Ectodermal cell (in vitro differentiated cells): ENCODE measurements at regions not wholly inside any gene's neighbourhood (a gene's known extent, or its start where the extent isn't known, plus 50 kb on each side); places are given as distances from the start of the nearest gene placed in this dataset.

ENCODE experiments used
- H3K27ac ChIP-seq: 2 replicates; pipeline ENCODE4 v1.7.0; 2013; ENCODE audit warnings: mild to moderate bottlenecking, low read depth, low read length; ENCODE audit not compliant: insufficient read depth, poor library complexity, severe bottlenecking
- H3K27me3 ChIP-seq: 2 replicates; pipeline ENCODE4 v1.7.0; 2013; ENCODE audit warnings: mild to moderate bottlenecking, low read length; ENCODE audit not compliant: insufficient read depth, control insufficient read depth, poor library complexity, severe bottlenecking
- H3K36me3 ChIP-seq: one replicate; pipeline ENCODE4 v1.7.0; 2013; ENCODE audit warnings: low read length; ENCODE audit not compliant: control insufficient read depth, insufficient read depth
- H3K4me1 ChIP-seq: one replicate; pipeline ENCODE4 v1.7.0; 2013; ENCODE audit warnings: low read length; ENCODE audit not compliant: control insufficient read depth, insufficient read depth
- H3K4me3 ChIP-seq: 2 replicates; pipeline ENCODE4 v1.7.0; 2013; ENCODE audit warnings: low read depth, low read length, control low read depth; ENCODE audit not compliant: insufficient read depth
- H3K9me3 ChIP-seq: 2 replicates; pipeline ENCODE4 v1.7.0; 2013; ENCODE audit warnings: mild to moderate bottlenecking, low read length, moderate library complexity; ENCODE audit not compliant: control insufficient read depth
- WGBS, 2 experiments: methylation state at CpG; one replicate each; pipeline ENCODE4 v1.1.7; 2013; ENCODE audit warnings: missing lambda C conversion rate in 2 of 2; 5-methylcytosine and 5-hydroxymethylcytosine counted together

DNA sequence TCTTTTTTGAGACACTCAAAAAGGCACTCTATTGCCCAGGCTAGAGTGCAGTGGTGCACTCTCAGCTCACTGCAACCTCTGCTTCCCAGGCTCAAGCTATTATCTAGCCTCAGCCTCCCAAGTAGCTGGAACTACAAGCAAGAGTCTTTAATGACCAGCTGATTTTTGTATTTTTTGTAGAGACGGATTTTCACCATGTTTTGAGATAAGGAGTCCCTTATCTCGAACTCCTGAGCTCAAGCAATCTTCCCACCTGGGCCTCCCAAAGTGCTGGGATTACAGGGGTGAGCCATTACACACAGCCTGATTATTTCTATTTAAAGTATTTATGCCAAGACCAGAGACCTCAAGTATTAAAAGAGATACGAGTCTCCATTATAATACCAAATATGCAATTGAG, 566.1 kb upstream of the CA10 start:
- no peaks in the 10 kb centered on the region for H3K27me3 ChIP-seq
- 74 to 93% methylated on average over 3 of the region's 3 CpGs for WGBS, 2 experiments
- H3K27ac ChIP-seq, result no peak overlapping the region
- H3K9me3 ChIP-seq, result peaks cover 2% of the 10 kb centered on the region
- no peaks in the 10 kb centered on the region for H3K4me1 ChIP-seq
- H3K36me3 ChIP-seq, result no peaks in the 10 kb centered on the region
- H3K4me3 ChIP-seq, result no peak overlapping the region

DNA sequence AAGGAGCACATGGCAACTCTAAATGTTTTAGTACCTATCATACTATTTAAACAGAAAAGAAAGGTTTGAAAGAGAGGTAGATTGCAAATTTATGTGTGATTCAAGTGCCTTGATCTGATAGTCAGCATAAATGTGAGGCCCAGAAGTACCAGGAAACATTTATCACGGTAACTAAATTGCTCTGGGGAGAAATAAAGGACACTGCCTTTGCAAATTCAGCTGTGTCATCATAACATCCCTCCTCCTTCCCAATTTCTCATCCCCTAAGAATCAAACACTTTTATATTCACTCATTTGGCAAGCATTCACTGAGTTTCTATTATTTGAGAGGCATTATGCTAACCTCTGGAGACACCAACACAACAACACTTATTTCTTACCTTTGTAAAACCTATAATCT, 563.4 kb upstream of the CA10 start:
- Histone ChIP-seq H3K9me3 (no peaks in the 10 kb centered on the region), H3K27ac (no peak overlapping the region), H3K27me3 (no peaks in the 10 kb centered on the region), H3K36me3 (no peaks in the 10 kb centered on the region), H3K4me3 (no peak overlapping the region), H3K4me1 (no peaks in the 10 kb centered on the region)
- 81% methylated on average over 1 of the region's 1 CpG for WGBS, 2 experiments

DNA sequence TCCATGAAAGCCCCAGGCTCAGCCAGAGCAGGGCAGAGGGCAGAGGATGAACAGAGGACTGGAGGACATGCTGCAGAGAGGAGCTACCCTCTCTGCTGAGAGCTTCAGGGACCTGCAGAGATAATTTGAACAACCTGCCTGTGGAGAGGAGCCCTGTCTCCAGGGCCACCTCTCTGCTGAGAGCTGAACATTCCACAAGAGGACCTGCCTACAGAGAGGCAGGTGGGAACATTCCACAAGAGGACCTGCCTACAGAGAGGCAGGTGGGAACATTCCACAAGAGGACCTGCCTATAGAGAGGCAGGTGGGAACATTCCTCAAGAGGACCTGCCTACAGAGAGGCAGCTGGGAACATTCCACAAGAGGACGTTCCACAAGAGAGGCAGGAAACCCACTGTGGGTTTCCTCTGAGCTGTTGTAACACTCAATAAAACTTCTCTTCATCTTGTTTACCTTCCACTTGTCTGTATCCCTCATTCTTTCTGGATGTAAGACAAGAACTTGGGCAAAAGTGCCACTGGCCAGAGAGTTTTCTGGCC, 551.9 kb upstream of the CA10 start:
- Histone ChIP-seq H3K27me3 (no peaks in the 10 kb centered on the region), H3K27ac (no peak overlapping the region), H3K4me3 (no peak overlapping the region), H3K9me3 (peaks cover 2% of the 10 kb centered on the region), H3K36me3 (no peaks in the 10 kb centered on the region), H3K4me1 (no peaks in the 10 kb centered on the region)
- 68 to 71% methylated on average over 1 of the region's 1 CpG for WGBS, 2 experiments

DNA sequence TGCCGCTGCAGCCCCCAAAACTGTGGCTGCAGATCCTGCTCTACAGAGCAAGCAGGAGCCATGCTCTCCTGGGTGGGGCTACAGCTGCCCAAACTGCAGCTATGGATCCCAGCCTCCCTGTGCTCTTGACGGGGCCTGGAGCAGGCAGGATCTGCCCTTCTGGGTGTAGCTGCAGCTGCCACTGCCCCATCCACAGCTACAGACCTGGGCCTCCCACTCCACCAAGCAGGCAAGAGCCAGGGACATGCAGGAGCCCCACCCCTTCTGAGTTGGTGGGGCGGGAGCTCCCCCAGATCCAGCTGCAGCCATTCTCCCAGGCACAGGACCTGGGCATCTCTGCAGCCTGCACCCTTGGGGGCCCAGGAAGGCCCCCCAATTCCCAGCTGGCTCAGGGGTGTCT, 551.2 kb upstream of the CA10 start:
- Histone ChIP-seq H3K27ac (no peak overlapping the region), H3K4me3 (no peak overlapping the region), H3K4me1 (no peaks in the 10 kb centered on the region), H3K9me3 (peaks cover 2% of the 10 kb centered on the region), H3K36me3 (no peaks in the 10 kb centered on the region), H3K27me3 (no peaks in the 10 kb centered on the region)
- WGBS, 2 experiments, result 79 to 82% methylated on average over 3 of the region's 3 CpGs

GRCh38 chr17:52696362-52696761, 537.8 kb upstream of the CA10 start:
- H3K27me3 ChIP-seq, result no peaks in the 10 kb centered on the region
- no peaks in the 10 kb centered on the region for H3K4me1 ChIP-seq
- 90 to 91% methylated on average over 3 of the region's 3 CpGs for WGBS, 2 experiments
- H3K4me3 ChIP-seq, result no peak overlapping the region
- H3K27ac ChIP-seq, result no peak overlapping the region
- no peaks in the 10 kb centered on the region for H3K36me3 ChIP-seq
- no peaks in the 10 kb centered on the region for H3K9me3 ChIP-seq

GRCh38 chr17:52686140-52686539, 527.6 kb upstream of the CA10 start:
- Histone ChIP-seq H3K9me3 (no peaks in the 10 kb centered on the region), H3K4me3 (no peak overlapping the region), H3K36me3 (no peaks in the 10 kb centered on the region), H3K27me3 (no peaks in the 10 kb centered on the region), H3K4me1 (no peaks in the 10 kb centered on the region), H3K27ac (no peak overlapping the region)

- Histone ChIP-seq H3K36me3 (no peaks in the 10 kb centered on the region), H3K4me3 (no peak overlapping the region), H3K9me3 (peaks cover 2% of the 10 kb centered on the region), H3K4me1 (no peaks in the 10 kb centered on the region), H3K27me3 (no peaks in the 10 kb centered on the region), H3K27ac (no peak overlapping the region)
- 36 to 40% methylated on average over 2 of the region's 2 CpGs for WGBS, 2 experiments
Measured at GRCh38 chr17:52681480-52681879, 523.0 kb upstream of the CA10 start.

GRCh38 chr17:52678211-52678610, 519.7 kb upstream of the CA10 start:
- H3K4me3 ChIP-seq, result no peak overlapping the region
- H3K27ac ChIP-seq, result no peak overlapping the region
- peaks cover 7% of the 10 kb centered on the region for H3K9me3 ChIP-seq
- no peaks in the 10 kb centered on the region for H3K27me3 ChIP-seq
- no peaks in the 10 kb centered on the region for H3K36me3 ChIP-seq
- WGBS, 2 experiments, result 93% methylated on average over 1 of the region's 1 CpG
- no peaks in the 10 kb centered on the region for H3K4me1 ChIP-seq

DNA sequence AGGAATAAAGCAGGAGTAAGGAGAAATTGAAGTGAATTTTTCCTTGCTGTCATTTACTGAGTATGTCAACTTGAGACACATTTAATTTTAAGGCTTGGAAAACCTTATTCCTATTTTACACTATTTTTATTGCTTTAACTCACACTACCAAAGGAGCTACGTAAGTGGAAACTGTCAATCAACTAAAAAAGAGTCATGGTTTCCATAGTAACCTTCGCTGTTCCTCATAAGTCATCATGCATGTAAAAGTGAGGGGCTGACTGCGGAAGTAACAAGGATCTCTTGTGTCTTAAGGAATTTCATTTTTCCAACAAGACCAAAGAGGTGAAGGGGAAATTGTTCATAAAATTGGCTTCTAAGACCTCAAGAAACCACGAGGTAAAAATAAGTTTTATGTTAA, 516.2 kb upstream of the CA10 start:
- H3K27ac ChIP-seq, result no peak overlapping the region
- no peaks in the 10 kb centered on the region for H3K4me1 ChIP-seq
- H3K36me3 ChIP-seq, result no peaks in the 10 kb centered on the region
- H3K4me3 ChIP-seq, result no peak overlapping the region
- no peaks in the 10 kb centered on the region for H3K27me3 ChIP-seq
- WGBS, 2 experiments, result 81 to 91% methylated on average over 3 to 4 of the region's 4 CpGs
- peaks cover 5% of the 10 kb centered on the region for H3K9me3 ChIP-seq

DNA sequence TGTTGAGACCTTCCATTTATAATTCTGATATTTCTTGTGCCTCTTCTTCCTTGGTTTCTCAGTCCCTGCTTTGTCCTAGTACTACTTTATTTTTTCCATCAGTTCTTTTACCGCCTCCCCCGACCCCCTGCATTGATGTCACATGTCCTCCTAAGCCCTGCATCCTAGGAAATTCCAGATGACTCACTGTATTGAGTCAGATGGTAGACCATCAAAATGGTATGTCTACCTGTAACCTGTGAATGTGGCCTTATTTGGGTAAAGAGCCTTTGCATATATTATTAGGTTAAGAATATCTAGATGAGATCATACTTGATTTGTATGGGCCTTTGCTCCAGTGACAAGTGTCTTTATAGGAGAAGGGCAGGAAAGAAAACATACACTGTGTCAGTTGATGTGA, 515.3 kb upstream of the CA10 start:
- H3K27ac ChIP-seq, result no peak overlapping the region
- peaks cover 5% of the 10 kb centered on the region for H3K9me3 ChIP-seq
- no peaks in the 10 kb centered on the region for H3K36me3 ChIP-seq
- WGBS, 2 experiments, result 52 to 82% methylated on average over 2 of the region's 2 CpGs
- no peaks in the 10 kb centered on the region for H3K4me1 ChIP-seq
- no peak overlapping the region for H3K4me3 ChIP-seq
- H3K27me3 ChIP-seq, result no peaks in the 10 kb centered on the region

DNA sequence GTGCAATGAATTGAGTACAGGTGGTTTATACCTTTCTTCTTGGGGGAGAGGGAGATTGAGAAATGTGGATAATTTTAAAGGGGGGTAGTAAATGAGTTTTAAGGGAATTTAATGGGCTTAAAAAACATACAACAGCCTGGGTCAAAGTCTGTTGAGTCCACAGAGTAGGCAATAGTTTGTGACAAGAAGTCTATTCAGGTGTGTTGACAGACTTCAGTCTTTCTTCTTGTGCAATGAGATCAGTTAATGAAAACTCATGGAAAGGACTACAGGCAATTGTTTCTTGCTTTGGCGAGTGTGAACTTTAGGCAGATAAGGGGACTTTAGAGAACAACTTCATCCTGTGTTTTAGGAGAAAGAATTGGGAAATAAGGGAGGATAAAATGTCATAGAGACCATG, 507.8 kb upstream of the CA10 start:
- WGBS, 2 experiments, result 70 to 73% methylated on average over 1 of the region's 1 CpG
- no peaks in the 10 kb centered on the region for H3K36me3 ChIP-seq
- H3K4me3 ChIP-seq, result no peak overlapping the region
- H3K27me3 ChIP-seq, result no peaks in the 10 kb centered on the region
- H3K9me3 ChIP-seq, result peaks cover 8% of the 10 kb centered on the region
- H3K27ac ChIP-seq, result no peak overlapping the region
- no peaks in the 10 kb centered on the region for H3K4me1 ChIP-seq
